ENCODE measurements at regions not wholly inside any gene's neighbourhood (a gene's known extent, or its start where the extent isn't known, plus 50 kb on each side); places are given as distances from the start of the nearest gene placed in this dataset.

GRCh38 chr7:32126843-32127242 is 56.6 kb upstream of the PDE1C start:
- no peak for DNase-seq
